NCI-H128 (cell line): ENCODE measurements at regions not wholly inside any gene's neighbourhood (a gene's known extent, or its start where the extent isn't known, plus 50 kb on each side); places are given as distances from the start of the nearest gene placed in this dataset.
"Not testable (repeated sequence)": the region's sequence is repeated elsewhere in the genome, so short reads cannot be mapped to it uniquely, and the experiment has no call there.

Experiments
- DNase-seq: peaks from one replicate; lab custom pipeline; 2025; ENCODE audit not compliant: unreplicated experiment; lab: John Stamatoyannopoulos, UW

GRCh38 chr3:193901007-193901406, 234.9 kb upstream of the HES1 start:
- DNase-seq, result no peak

DNA sequence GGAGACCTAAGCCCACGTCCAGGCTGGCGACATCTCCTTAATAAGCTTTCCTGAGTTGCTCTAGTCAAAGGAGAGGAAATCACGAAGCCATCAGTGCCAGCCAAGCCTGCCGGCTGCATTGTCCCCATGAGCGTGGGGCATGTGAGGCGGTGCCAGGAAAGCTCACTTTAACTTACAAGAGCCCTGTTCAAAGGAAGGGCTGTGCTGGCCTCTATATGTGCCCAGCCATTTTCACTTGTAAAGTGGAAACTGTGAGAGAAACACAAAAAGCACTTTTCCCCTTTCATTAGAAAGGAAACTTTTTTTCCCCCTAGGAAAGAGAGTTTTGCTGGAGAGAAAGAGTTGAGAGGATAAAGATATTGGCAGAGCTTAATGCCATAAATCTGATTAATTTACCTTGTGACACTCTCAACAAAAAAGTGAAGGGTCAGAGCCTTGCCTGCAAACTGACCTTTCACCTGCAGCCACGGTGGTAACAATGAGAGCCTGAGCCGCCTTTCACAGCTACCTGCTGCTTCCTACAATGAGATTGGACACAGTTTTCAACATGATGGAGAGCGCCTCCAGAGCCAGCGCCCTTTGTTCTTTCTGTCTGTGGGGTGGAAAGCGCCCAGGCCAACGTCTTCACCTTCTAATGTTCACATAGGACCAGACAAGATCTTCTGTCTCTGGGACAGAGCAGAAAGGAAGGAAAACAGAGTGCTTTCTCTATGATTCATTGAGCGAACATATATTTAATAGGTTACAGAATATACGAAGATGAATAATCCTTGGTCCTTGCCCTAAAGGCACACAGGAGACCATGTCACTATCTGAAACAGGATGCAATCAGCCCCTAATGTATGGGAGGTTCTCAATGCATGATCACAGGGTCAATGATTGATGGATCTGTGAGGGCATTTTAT, 233.1 kb upstream of the HES1 start:
- DNase-seq, result no peak

- DNase-seq, result no peak
Measured at GRCh38 chr3:193903512-193903817, 232.5 kb upstream of the HES1 start.

- no peak for DNase-seq
Measured at GRCh38 chr3:193903966-193904365, 232.0 kb upstream of the HES1 start.

DNA sequence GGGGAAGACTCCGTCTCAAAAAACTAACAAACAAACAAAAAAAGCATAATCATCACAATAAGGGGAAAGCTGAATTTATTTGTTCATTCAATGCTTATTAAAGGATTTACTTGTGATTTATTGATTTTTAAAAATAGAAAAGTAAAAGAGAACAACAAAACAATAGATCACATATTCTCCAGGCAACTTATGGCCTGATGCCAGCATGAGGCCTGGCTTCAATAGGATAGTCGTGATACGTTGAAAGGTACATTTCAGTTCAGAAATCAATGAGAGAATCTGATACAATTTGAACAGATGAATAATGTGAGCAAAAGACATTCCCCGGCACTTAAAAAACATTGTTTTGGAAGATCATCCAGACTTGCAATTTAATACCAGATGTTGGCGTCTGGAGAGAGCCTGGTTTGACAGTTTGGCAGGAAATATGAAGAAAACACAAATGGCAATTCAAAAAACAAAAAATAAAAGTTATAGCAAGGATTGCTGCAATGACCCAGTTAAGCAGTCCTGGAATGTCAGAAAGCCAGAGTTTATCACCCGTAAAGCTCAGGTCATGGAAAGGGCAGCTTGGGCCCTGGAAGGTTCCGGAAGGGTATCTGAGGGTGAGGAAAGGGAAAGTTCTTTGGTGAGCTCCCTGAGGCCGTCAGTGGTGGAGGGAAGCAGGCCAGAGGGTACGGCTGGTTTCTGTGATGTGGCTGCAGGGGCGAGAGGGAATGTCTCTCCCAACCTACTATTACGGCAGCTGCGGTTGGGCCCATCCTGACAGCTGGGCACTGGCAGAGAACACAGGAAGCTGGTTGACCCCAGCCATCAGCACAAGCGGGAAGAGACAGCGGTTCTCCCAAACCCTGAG, 230.2 kb upstream of the HES1 start:
- DNase-seq, result no peak

GRCh38 chr3:193906849-193907410, 229.0 kb upstream of the HES1 start:
- DNase-seq, result no peak

DNA sequence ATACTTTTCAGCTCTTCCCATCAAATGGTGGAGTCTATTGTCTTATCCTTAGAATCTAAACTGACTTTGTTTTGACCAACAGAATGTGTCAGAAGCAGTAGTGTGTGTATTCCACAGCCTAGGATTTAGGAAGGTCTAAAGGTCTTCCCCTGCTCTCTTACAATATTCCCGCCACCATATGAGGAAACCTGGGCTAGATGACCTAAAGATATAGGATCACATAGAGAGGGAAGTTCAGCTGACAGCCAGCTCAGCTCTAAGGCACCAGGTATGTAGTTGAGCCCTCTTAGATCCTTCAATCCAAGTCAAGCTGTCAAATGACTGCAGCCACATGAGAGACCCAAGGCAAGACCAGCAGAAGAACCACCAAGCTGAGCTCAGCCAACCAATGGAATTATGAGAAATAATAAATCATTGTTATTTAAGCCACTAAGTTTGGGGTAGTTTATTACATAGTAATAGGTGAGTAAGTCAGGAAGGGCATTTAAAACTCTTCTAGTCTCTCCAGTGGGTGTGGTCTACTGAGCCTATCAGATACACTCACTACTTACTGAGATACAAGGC, 227.7 kb upstream of the HES1 start:
- DNase-seq, result no peak

DNA sequence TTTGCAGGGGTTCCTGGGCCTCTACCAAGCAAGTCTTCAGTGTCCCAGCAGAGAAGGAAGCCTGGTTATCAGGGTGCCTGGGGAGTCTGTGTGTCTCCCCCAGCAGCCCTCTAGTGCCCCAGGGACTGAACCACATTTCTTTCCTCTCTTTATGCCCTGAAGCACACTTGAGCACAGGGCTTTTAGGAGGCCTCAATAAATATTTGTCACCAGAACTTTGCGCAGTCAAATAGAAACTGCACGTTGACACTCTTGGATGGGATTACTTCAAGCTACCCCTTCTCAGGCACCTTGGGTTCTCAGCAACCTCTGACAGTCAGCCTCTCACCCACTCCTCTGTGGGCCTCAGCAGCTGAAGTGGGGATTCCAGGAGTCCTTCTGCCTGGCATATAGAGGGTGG, 226.6 kb upstream of the HES1 start:
- no peak for DNase-seq

GRCh38 chr3:193910310-193910709, 225.6 kb upstream of the HES1 start:
- no peak for DNase-seq

DNA sequence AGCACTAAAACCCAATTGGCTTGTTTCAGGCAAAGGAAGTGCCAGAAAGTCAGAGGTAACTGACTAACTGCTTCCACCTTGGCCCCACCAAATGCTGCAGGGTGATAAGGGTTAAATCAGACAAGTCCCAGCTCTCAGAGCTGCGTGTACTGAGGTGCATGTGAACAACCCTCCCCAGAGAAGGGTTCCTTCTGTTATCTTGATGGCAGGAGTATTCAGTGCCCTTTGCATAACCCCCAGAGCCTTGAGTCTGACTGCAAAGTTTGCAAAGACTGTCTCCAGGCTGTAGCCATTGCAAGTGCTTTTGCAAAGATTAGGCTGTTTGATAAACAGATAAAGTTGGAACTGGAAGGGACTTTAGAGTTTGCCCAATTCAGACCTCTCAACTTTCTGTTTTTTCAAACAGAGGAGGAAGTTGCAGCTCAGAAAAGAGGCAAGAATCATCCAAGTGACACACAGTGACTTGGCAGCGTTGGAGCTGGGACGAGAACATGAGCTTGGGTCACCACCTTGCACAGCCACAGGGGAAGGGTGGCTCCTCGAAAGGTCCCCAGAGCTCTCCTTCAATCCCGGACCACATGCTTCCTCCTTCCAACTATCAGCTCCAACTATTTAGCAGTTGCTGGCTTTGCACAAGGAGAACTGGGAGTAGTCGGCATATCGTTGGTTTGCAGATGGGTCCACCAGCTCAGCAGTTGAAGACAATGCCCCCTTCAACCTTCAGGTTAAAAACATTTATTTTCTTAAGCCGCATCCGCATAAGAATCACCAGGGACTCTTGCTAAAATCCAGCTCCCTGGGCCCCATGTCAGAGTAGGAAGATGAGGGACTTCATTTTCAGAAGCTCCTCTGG, 224.8 kb upstream of the HES1 start:
- DNase-seq, result no peak

- DNase-seq, result no peak
Measured at GRCh38 chr3:193911784-193912340, 224.1 kb upstream of the HES1 start.

DNA sequence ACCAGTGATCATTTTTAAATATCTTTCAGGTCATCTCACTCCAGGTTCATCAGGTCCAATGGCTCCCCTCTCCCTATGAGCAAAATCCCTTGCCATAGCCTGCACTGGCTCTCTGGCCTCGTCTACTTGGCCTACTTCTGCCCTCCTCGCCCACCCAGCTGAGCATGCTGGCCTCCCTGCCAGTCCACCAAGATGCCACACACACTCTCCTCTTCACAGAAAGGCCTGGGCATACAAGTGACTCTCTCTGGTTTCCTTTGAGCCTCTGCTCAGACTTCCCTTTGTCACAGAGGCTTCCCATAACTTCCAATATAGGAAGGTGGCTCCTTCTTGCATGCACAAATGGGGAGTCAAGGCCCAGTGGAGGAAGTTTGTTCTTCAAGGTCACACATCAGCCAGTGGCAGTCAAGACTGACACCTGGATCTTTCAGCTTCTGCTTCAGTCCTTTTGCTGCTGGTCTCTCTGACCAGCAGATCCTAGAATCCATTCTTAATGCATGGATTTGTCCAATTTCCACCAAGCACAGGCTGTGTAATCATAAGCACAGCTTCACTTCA, 223.2 kb upstream of the HES1 start:
- no peak for DNase-seq

DNA sequence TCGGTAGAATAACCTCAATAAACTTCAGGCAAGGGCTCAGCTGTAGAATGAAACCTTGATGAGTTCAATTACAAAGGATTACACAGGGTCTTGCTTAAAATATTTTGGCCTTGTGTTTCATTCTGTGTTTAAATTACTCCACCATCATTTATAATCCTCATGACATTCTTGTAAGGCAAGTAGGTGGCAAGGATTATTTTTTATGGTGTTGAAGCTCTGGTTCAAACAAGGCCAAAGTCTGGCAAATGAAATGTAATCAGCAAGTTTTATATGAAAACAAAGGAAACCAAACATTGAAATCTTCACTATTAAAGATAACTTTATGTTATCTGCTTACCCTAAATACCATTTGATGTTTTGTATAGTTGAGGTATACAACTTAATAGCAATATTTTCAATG, 221.3 kb upstream of the HES1 start:
- DNase-seq, result no peak

GRCh38 chr3:193915099-193915498, 220.8 kb upstream of the HES1 start:
- DNase-seq, result no peak

GRCh38 chr3:193915613-193916012, 220.3 kb upstream of the HES1 start:
- DNase-seq, result no peak

- no peak for DNase-seq
Measured at GRCh38 chr3:193917158-193917557, 218.8 kb upstream of the HES1 start.

GRCh38 chr3:193921465-193921864, 214.5 kb upstream of the HES1 start:
- no peak for DNase-seq

DNA sequence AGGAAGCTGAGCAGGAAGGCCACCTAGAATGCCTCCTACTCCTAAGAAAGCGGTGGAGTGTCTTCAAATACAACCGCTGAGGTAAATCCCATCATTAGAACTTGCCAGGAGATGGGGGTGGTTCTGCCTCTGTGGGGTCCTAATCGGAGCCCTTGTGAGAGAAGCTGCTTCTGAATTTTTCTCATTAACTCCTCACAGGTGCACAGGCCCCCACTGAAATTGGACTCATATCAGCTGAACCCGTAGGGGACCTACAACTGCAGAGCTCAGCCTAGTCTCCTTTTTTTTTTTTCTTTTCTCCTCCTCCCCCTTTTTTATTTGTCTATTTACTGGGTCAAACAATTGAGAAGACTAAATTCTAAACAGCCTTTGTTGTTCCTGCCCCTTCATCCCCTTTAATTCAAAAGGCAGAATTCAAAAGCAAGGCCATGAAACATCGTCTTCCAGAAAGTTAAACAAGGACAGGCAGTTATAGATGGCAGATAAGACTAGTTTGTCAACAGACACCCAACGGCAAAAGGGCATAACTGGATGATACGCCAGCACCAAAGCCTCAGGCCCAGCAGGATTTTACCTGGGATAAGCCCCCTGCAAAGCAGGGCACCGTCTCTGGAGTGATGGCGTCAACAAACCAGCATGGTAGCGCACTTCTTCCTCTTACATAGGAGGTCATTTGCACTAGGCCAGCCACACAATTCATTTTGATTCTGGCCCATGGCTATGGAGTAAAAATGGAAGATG, 213.7 kb upstream of the HES1 start:
- DNase-seq, result no peak

GRCh38 chr3:193923958-193924357, 212.0 kb upstream of the HES1 start:
- not testable (repeated sequence) for DNase-seq
